ENCODE measurements at regions not wholly inside any gene's neighbourhood (a gene's known extent, or its start where the extent isn't known, plus 50 kb on each side); places are given as distances from the start of the nearest gene placed in this dataset.

GRCh38 chr2:16315458-16315835, 350.2 kb downstream of the CYRIA start:
- no peak overlapping the region for H3K4me3 ChIP-seq (ENCODE audit: low read depth, low read length)
- DNase-seq (ENCODE audit: low read depth): no peak
- TF ChIP-seq, protein P1, sequence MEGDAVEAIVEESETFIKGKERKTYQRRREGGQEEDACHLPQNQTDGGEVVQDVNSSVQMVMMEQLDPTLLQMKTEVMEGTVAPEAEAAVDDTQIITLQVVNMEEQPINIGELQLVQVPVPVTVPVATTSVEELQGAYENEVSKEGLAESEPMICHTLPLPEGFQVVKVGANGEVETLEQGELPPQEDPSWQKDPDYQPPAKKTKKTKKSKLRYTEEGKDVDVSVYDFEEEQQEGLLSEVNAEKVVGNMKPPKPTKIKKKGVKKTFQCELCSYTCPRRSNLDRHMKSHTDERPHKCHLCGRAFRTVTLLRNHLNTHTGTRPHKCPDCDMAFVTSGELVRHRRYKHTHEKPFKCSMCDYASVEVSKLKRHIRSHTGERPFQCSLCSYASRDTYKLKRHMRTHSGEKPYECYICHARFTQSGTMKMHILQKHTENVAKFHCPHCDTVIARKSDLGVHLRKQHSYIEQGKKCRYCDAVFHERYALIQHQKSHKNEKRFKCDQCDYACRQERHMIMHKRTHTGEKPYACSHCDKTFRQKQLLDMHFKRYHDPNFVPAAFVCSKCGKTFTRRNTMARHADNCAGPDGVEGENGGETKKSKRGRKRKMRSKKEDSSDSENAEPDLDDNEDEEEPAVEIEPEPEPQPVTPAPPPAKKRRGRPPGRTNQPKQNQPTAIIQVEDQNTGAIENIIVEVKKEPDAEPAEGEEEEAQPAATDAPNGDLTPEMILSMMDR (IDR thresholded peaks at IDR 0.05; ENCODE audit: insufficient read depth, low read length): no peak

GRCh38 chr2:16314691-16315457, 350.8 kb downstream of the CYRIA start:
- DNase-seq (ENCODE audit: low read depth): no peak
- H3K4me3 ChIP-seq (ENCODE audit: low read depth, low read length): no peak overlapping the region
- TF ChIP-seq, protein P1 (IDR thresholded peaks at IDR 0.05; ENCODE audit: insufficient read depth, low read length): no peak

DNA sequence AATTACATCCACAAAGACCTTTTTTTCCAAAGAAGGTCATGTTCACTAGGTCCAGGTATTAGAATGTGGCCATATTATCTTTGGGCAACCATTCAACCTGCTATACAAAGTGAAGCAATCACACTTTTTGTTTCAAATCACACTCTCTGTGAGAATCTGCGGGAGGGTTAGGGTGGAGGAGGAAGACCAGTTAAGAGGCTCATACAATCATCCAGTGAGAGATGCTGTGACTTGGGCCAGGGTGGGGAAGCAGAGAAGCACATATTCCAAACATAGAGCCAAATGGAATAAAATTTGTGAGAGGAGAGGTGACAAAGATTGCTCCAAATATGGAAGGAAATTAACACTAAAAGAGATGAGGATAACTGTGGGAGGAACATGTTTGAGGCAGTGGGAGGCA, 351.6 kb downstream of the CYRIA start:
- DNase-seq (ENCODE audit: low read depth): no peak
- no peak overlapping the region for H3K4me3 ChIP-seq (ENCODE audit: low read depth, low read length)
- TF ChIP-seq, protein P1 (IDR thresholded peaks at IDR 0.05; ENCODE audit: insufficient read depth, low read length): no peak

- DNase-seq (ENCODE audit: low read depth): no peak
- TF ChIP-seq, protein P1 (IDR thresholded peaks at IDR 0.05; ENCODE audit: insufficient read depth, low read length): no peak
- H3K4me3 ChIP-seq (ENCODE audit: low read depth, low read length): no peak overlapping the region
Observed at GRCh38 chr2:16313235-16313975, 352.2 kb downstream of the CYRIA start.

DNA sequence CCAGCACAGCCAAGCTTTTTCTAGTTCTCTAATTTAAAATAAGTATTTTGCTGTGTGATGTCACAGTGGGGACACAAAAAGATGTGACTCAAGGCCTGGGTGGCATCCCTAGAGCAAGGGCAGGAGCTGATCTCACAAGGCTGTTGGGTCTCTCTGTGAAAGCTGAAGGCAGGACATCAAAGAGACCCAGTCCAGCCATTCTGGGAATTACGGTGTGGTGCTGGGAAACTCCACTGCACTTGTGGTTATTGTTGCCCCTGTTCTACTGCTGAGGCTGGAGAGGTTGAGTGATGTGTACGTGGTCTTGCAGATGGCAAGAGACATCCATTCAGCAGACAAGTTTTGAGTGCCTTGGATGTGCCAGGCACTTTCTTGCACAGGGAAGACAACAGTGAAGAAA, 352.9 kb downstream of the CYRIA start:
- no peak for DNase-seq (ENCODE audit: low read depth)
- TF ChIP-seq, protein P1 (IDR thresholded peaks at IDR 0.05; ENCODE audit: insufficient read depth, low read length): no peak
- H3K4me3 ChIP-seq (ENCODE audit: low read depth, low read length): no peak overlapping the region

- no peak overlapping the region for H3K4me3 ChIP-seq (ENCODE audit: low read depth, low read length)
- TF ChIP-seq, protein P1 (IDR thresholded peaks at IDR 0.05; ENCODE audit: insufficient read depth, low read length): no peak
- no peak for DNase-seq (ENCODE audit: low read depth)
Observed at GRCh38 chr2:16311521-16312440, 353.9 kb downstream of the CYRIA start.

Measured in fibroblast of the aortic adventitia (primary cell).